Endothelial cell of umbilical vein (primary cell): ENCODE measurements at regions not wholly inside any gene's neighbourhood (a gene's known extent, or its start where the extent isn't known, plus 50 kb on each side); places are given as distances from the start of the nearest gene placed in this dataset.

Experiments used
- BruUV-seq: library from RNA; stranded (reverse); fragments of 400-500 nt; replicated peaks from 2 replicates; lab custom pipeline; 2021; lab: Mats Ljungman, UMichigan
- CTCF ChIA-PET: fragments of 300-600, 350-600 bp; sonication (Branson Sonifier 250); formaldehyde crosslinking; loops from one replicate; lab custom pipeline; 2021; ENCODE audit warnings: antibody characterized with exemption, inconsistent platforms; lab: Charles Lee
- POLR2A ChIA-PET: fragments of 300-600, 350-600 bp; sonication (Branson Sonifier 250); formaldehyde crosslinking; loops from one replicate; lab custom pipeline; 2021; ENCODE audit warnings: antibody characterized with exemption, inconsistent platforms; lab: Charles Lee
- DNase-seq: peaks from one replicate; pipeline ENCODE4 v3.0.0-alpha.2; 2011; ENCODE audit warnings: low read depth, low spot score
- FAIRE-seq: peaks from 2 replicates; lab custom pipeline; 2011; peaks lifted over from hg19 to GRCh38; lab: Jason Lieb, UNC
- H2AFZ ChIP-seq: 2 replicates; pipeline ENCODE4 v1.6.0; 2012; ENCODE audit warnings: low read depth, low read length, control low read depth, inconsistent platforms
- H3K27ac ChIP-seq: 2 replicates; pipeline ENCODE4 v1.5.1; 2011; ENCODE audit warnings: low read depth, mild to moderate bottlenecking, control low read depth, low read length, moderate library complexity; ENCODE audit not compliant: insufficient read depth
- H3K27me3 ChIP-seq, 2 experiments: 2 replicates each; pipeline versions ENCODE4 v1.6.0 to v1.6.1; 2011; ENCODE audit warnings: low read length in 2 of 2, mixed read lengths in 1 of 2; ENCODE audit not compliant: control insufficient read depth in 2 of 2, insufficient read depth in 2 of 2
- H3K36me3 ChIP-seq, 2 experiments: 2 replicates in 1 of 2; 3 replicates in 1 of 2; pipeline ENCODE4 v1.5.1; 2011; ENCODE audit warnings: low read length in 2 of 2, mild to moderate bottlenecking in 1 of 2, moderate library complexity in 1 of 2; ENCODE audit not compliant: control insufficient read depth in 2 of 2, insufficient read depth in 2 of 2; ENCODE audit errors: extremely low read depth in 1 of 2
- H3K4me1 ChIP-seq: 3 replicates; pipeline ENCODE4 v1.5.1; 2011; ENCODE audit warnings: mild to moderate bottlenecking, low read length; ENCODE audit not compliant: control insufficient read depth, insufficient read depth; ENCODE audit errors: extremely low read depth
- H3K4me2 ChIP-seq: 2 replicates; pipeline ENCODE4 v1.6.1; 2011; ENCODE audit warnings: low read length, control low read depth, mixed read lengths; ENCODE audit not compliant: insufficient read depth
- H3K4me3 ChIP-seq, 3 experiments: fragments of 200-600 bp in 1 of 3; sonication (generic), shearing (Covaris generic) in 1 of 3; replicated peaks in 1 of 3; 2 replicates each; pipeline ENCODE4 v1.5.1; 2011 to 2016; ENCODE audit warnings: control low read depth in 3 of 3, low read length in 3 of 3, mild to moderate bottlenecking in 2 of 3, inconsistent platforms in 1 of 3, low read depth in 1 of 3, moderate library complexity in 1 of 3; ENCODE audit not compliant: insufficient read depth in 1 of 3
- H3K79me2 ChIP-seq: 2 replicates; pipeline ENCODE4 v1.6.0; 2012; ENCODE audit warnings: low read length, inconsistent platforms; ENCODE audit not compliant: control insufficient read depth, insufficient read depth
- H3K9ac ChIP-seq: replicated peaks from 2 replicates; pipeline ENCODE3; 2011; ENCODE audit warnings: low read length, control low read depth; ENCODE audit not compliant: insufficient read depth; ENCODE audit errors: extremely low read depth
- H3K9me1 ChIP-seq: replicated peaks from 3 replicates; pipeline ENCODE4 v1.6.0; 2011; ENCODE audit warnings: mild to moderate bottlenecking, low read length; ENCODE audit not compliant: control insufficient read depth, insufficient read depth; ENCODE audit errors: extremely low read depth
- H3K9me3 ChIP-seq: replicated peaks from 2 replicates; pipeline ENCODE4 v1.5.1; 2012; ENCODE audit warnings: low read length, inconsistent platforms; ENCODE audit not compliant: control insufficient read depth, insufficient read depth
- H4K20me1 ChIP-seq: replicated peaks from 2 replicates; pipeline ENCODE3; 2011; ENCODE audit warnings: mild to moderate bottlenecking, low read length; ENCODE audit not compliant: control insufficient read depth, insufficient read depth; ENCODE audit errors: extremely low read depth
- EZH2 ChIP-seq: IDR thresholded peaks from 2 replicates; pipeline ENCODE4 v1.6.1; 2012; ENCODE audit warnings: borderline replicate concordance, low read depth, mild to moderate bottlenecking, moderate library complexity, low read length, inconsistent platforms; ENCODE audit not compliant: severe bottlenecking
- FOS ChIP-seq: IDR thresholded peaks from 2 replicates; pipeline ENCODE4 v1.6.1; 2011; ENCODE audit warnings: mild to moderate bottlenecking, low read length, moderate library complexity, borderline replicate concordance; ENCODE audit not compliant: insufficient read depth
- GATA2 ChIP-seq: IDR thresholded peaks from 2 replicates; pipeline ENCODE4 v1.7.0; 2011; ENCODE audit warnings: low read depth, mild to moderate bottlenecking, moderate library complexity, mixed read lengths, low read length; ENCODE audit not compliant: insufficient read length, insufficient read depth
- JUN ChIP-seq: IDR thresholded peaks from 2 replicates; pipeline ENCODE4 v1.6.1; 2011; ENCODE audit warnings: borderline replicate concordance, low read depth; ENCODE audit not compliant: insufficient read length, insufficient read depth
- MAX ChIP-seq: IDR thresholded peaks from 2 replicates; pipeline ENCODE4 v1.6.1; 2011; ENCODE audit not compliant: insufficient read depth, insufficient read length
- MYC ChIP-seq: IDR thresholded peaks from one replicate; pipeline ENCODE4 v1.6.1; 2011; ENCODE audit warnings: mild to moderate bottlenecking, low read depth, low read length
- POLR2A ChIP-seq: IDR thresholded peaks from 2 replicates; pipeline ENCODE4 v1.6.1; 2012; ENCODE audit warnings: low read depth, mild to moderate bottlenecking, control low read depth, low read length
- POLR2AphosphoS5 ChIP-seq: IDR thresholded peaks from 2 replicates; pipeline ENCODE4 v1.6.1; 2012; ENCODE audit warnings: low read depth, mild to moderate bottlenecking, control low read depth, low read length, moderate library complexity; ENCODE audit not compliant: insufficient read depth
- dilution Hi-C: fragments of 300-500 bp; cut with MboI; formaldehyde crosslinking; loops from one replicate; pipeline ENCODE4 v1.15.0; 2019; ENCODE audit warnings: low sequenced_read_pairs; ENCODE audit not compliant: extremely low pct_ligation_motif_present
- intact Hi-C: fragments of 100-400 bp; cut with micrococcal nuclease; formaldehyde crosslinking; loops from one replicate; pipeline ENCODE4 v1.10.0; 2022
- TF ChIP-seq, protein P1 (sequence below), 2 donors: IDR thresholded peaks; 1 replicate in 1 of 2; 2 replicates in 1 of 2; pipeline ENCODE4 v1.5.1; 2011; ENCODE audit warnings: low read length in 2 of 2, mild to moderate bottlenecking in 2 of 2, moderate library complexity in 2 of 2, control low read depth in 1 of 2, inconsistent platforms in 1 of 2, low read depth in 1 of 2; ENCODE audit not compliant: insufficient read depth in 1 of 2; ENCODE audit errors: extremely low read depth in 1 of 2

DNA sequence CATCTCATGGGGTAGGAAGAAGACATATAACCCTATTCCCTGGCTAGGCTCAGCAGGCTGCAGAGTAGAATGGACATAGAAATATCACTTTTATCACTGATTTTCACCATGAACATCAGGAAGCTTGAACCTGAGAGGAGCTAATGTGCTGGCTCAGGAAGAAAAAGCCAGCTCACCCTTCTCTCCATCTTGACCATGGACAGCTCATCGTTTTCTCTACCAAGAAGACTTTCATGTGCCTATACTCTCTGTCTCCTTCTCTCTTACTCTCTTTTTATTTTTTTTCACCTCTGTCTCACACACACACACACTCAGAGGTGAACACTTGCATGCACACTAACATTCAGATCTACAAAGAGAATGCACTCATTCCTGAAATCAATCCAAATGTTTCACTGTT lies 372.8 kb upstream of the CNTNAP5 start:
- H3K9ac ChIP-seq = no peak overlapping the region
- H3K4me2 ChIP-seq = no peak overlapping the region
- no TSS peak for BruUV-seq
- H2AFZ ChIP-seq = no peak overlapping the region
- H3K9me3 ChIP-seq = peaks cover 2% of the 10 kb centered on the region
- TF ChIP-seq POLR2A (no peak), FOS (no peak), EZH2 (no peak), GATA2 (no peak), MAX (no peak), MYC (no peak), POLR2AphosphoS5 (no peak), JUN (no peak)
- TF ChIP-seq, protein P1, sequence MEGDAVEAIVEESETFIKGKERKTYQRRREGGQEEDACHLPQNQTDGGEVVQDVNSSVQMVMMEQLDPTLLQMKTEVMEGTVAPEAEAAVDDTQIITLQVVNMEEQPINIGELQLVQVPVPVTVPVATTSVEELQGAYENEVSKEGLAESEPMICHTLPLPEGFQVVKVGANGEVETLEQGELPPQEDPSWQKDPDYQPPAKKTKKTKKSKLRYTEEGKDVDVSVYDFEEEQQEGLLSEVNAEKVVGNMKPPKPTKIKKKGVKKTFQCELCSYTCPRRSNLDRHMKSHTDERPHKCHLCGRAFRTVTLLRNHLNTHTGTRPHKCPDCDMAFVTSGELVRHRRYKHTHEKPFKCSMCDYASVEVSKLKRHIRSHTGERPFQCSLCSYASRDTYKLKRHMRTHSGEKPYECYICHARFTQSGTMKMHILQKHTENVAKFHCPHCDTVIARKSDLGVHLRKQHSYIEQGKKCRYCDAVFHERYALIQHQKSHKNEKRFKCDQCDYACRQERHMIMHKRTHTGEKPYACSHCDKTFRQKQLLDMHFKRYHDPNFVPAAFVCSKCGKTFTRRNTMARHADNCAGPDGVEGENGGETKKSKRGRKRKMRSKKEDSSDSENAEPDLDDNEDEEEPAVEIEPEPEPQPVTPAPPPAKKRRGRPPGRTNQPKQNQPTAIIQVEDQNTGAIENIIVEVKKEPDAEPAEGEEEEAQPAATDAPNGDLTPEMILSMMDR (IDR thresholded peaks at IDR 0.05; ENCODE audit: extremely low read depth in 1 of 2, insufficient read depth in 1 of 2, low read depth in 1 of 2, low read length in 2 of 2) = no peak
- no peaks in the 10 kb centered on the region for H3K9me1 ChIP-seq
- dilution Hi-C loops (no loop called here), intact Hi-C loops (no loop called here)
- no peaks in the 10 kb centered on the region for H4K20me1 ChIP-seq
- ChIA-PET POLR2A (no interaction called here), CTCF (no interaction called here)
- FAIRE-seq = no peak
- H3K4me3 ChIP-seq = no peak overlapping the region
- H3K79me2 ChIP-seq = no peaks in the 10 kb centered on the region
- H3K4me1 ChIP-seq = no peaks in the 10 kb centered on the region
- H3K27ac ChIP-seq = no peak overlapping the region
- no peak for DNase-seq
- H3K36me3 ChIP-seq = no peaks in the 10 kb centered on the region
- H3K27me3 ChIP-seq = no peaks in the 10 kb centered on the region
